HCT116 (cell line): ENCODE measurements at regions not wholly inside any gene's neighbourhood (a gene's known extent, or its start where the extent isn't known, plus 50 kb on each side); places are given as distances from the start of the nearest gene placed in this dataset.

Source experiments
- ATAC-seq: fragments of 200-7000 bp; cut with Tn5 transposase; 2 replicates; pipeline ENCODE4 v1.9.1; 2020; ENCODE audit warnings: mild to moderate bottlenecking, moderate library complexity
- BruUV-seq: library from RNA; stranded (reverse); fragments of 400-500 nt; replicated peaks from 2 replicates; lab custom pipeline; 2021; lab: Mats Ljungman, UMichigan
- CTCF ChIA-PET: fragments of 300-600 bp; sonication (Branson Sonifier 250); formaldehyde crosslinking; loops from one replicate; lab custom pipeline; 2021; ENCODE audit warnings: antibody characterized with exemption; lab: Charles Lee
- POLR2A ChIA-PET: fragments of 300-600, 350-600 bp; sonication (Branson Sonifier 250); formaldehyde crosslinking; loops from one replicate; lab custom pipeline; 2021; ENCODE audit warnings: antibody characterized with exemption; lab: Charles Lee
- RAD21 ChIA-PET, 2 experiments: fragments of 300-600 bp; sonication (Branson Sonifier 250); formaldehyde crosslinking; loops; one replicate each; lab custom pipeline; 2023; ENCODE audit warnings: low total read pairs in 2 of 2; ENCODE audit not compliant: uncharacterized antibody in 2 of 2, unreplicated experiment in 2 of 2, low non-redundant PET in 1 of 2; lab: Charles Lee
- DNase-seq: peaks from one replicate; pipeline ENCODE4 v3.0.0-alpha.2; 2010; ENCODE audit warnings: low read depth, low spot score
- H2AFZ ChIP-seq: fragments of 200-600 bp; shearing (Covaris generic), sonication (generic); 2 replicates; pipeline ENCODE4 v1.6.1; 2017; ENCODE audit warnings: low read depth, mixed run types, mixed read lengths, antibody characterized with exemption, low read length; ENCODE audit not compliant: poor library complexity, severe bottlenecking
- H3K27ac ChIP-seq: 2 replicates; pipeline ENCODE4 v1.5.1; 2012; ENCODE audit warnings: low read depth, low read length
- H3K27me3 ChIP-seq: fragments of 200-600 bp; sonication (generic); 2 replicates; pipeline ENCODE4 v1.6.1; 2016; ENCODE audit warnings: mixed run types, low read length, mixed read lengths; ENCODE audit not compliant: insufficient read depth
- H3K36me3 ChIP-seq, 2 experiments: fragments of 200-500 bp in 1 of 2; fragments of 200-600 bp in 1 of 2; sonication (Bioruptor generic) in 1 of 2; sonication (generic) in 1 of 2; 2 replicates each; pipeline versions ENCODE4 v1.5.1 to v1.6.1; 2014 to 2016; ENCODE audit warnings: low read length in 2 of 2, inconsistent platforms in 1 of 2, mixed read lengths in 1 of 2, mixed run types in 1 of 2; ENCODE audit not compliant: insufficient read depth in 2 of 2, control insufficient read depth in 1 of 2
- H3K4me1 ChIP-seq, 2 experiments: fragments of 200-600 bp in 1 of 2; sonication (generic) in 1 of 2; 2 replicates each; pipeline versions ENCODE4 v1.5.1 to v1.6.1; 2012 to 2017; ENCODE audit warnings: low read length in 2 of 2, inconsistent platforms in 1 of 2, mild to moderate bottlenecking in 1 of 2, mixed read lengths in 1 of 2, mixed run types in 1 of 2, moderate library complexity in 1 of 2; ENCODE audit not compliant: insufficient read depth in 2 of 2, control insufficient read depth in 1 of 2
- H3K4me2 ChIP-seq: fragments of 200-600 bp; sonication (generic); 2 replicates; pipeline ENCODE4 v1.6.1; 2017; ENCODE audit warnings: mixed run types, low read length, mixed read lengths
- H3K4me3 ChIP-seq, 2 experiments: fragments of 200-600 bp in 1 of 2; sonication (generic) in 1 of 2; replicated peaks in 1 of 2; 2 replicates each; pipeline ENCODE4 v1.5.1; 2011 to 2016; ENCODE audit warnings: low read length in 2 of 2, control low read depth in 1 of 2, low read depth in 1 of 2, mild to moderate bottlenecking in 1 of 2, mixed read lengths in 1 of 2, mixed run types in 1 of 2
- H3K79me2 ChIP-seq: fragments of 200-600 bp; sonication (generic); 2 replicates; pipeline ENCODE4 v1.6.1; 2017; ENCODE audit warnings: mild to moderate bottlenecking, mixed run types, low read length, moderate library complexity, mixed read lengths; ENCODE audit not compliant: insufficient read depth
- H3K9ac ChIP-seq: fragments of 200-600 bp; sonication (generic); 2 replicates; pipeline ENCODE4 v1.6.1; 2016; ENCODE audit warnings: low read length, mixed read lengths
- H3K9me2 ChIP-seq: fragments of 200-600 bp; sonication (generic), shearing (Covaris generic); 2 replicates; pipeline ENCODE4 v1.6.1; 2017; ENCODE audit warnings: mixed run types, mild to moderate bottlenecking, moderate library complexity; ENCODE audit not compliant: insufficient read depth
- H3K9me3 ChIP-seq, 2 experiments: fragments of 200-500 bp in 1 of 2; fragments of 200-600 bp in 1 of 2; sonication (Bioruptor generic) in 1 of 2; sonication (generic) in 1 of 2; 2 replicates each; pipeline ENCODE4 v1.6.1; 2014 to 2017; ENCODE audit warnings: low read length in 2 of 2, mixed read lengths in 2 of 2, inconsistent platforms in 1 of 2, low read depth in 1 of 2, mild to moderate bottlenecking in 1 of 2, mixed run types in 1 of 2, moderate library complexity in 1 of 2; ENCODE audit not compliant: control insufficient read depth in 1 of 2, insufficient read depth in 1 of 2
- H4K20me1 ChIP-seq: fragments of 200-600 bp; sonication (generic), shearing (Covaris generic); 2 replicates; pipeline ENCODE4 v1.6.1; 2017; ENCODE audit warnings: mixed run types, mild to moderate bottlenecking, moderate library complexity; ENCODE audit not compliant: insufficient read depth
- CBX3 ChIP-seq: IDR thresholded peaks from 2 replicates; pipeline ENCODE4 v1.6.1; 2012; ENCODE audit warnings: low read depth
- EGR1 ChIP-seq: IDR thresholded peaks from 2 replicates; pipeline ENCODE4 v1.6.1; 2012; ENCODE audit warnings: low read depth
- EZH2 ChIP-seq: fragments of 200-600 bp; sonication (generic); IDR thresholded peaks from 2 replicates; pipeline ENCODE4 v1.6.1; 2017; ENCODE audit warnings: antibody characterized with exemption, mixed run types
- FOSL1 ChIP-seq: IDR thresholded peaks from 2 replicates; pipeline ENCODE4 v1.6.1; 2012; ENCODE audit warnings: low read depth
- POLR2AphosphoS5 ChIP-seq: IDR thresholded peaks from 2 replicates; pipeline ENCODE4 v1.6.1; 2011; ENCODE audit warnings: mild to moderate bottlenecking, low read depth, low read length, moderate library complexity
- SP1 ChIP-seq: IDR thresholded peaks from 2 replicates; pipeline ENCODE4 v1.6.1; 2012; ENCODE audit warnings: low read depth
- TCF7L2 ChIP-seq: IDR thresholded peaks from 2 replicates; pipeline ENCODE4 v1.7.0; 2011; ENCODE audit warnings: borderline replicate concordance, inconsistent platforms; ENCODE audit not compliant: insufficient read depth, insufficient read length; ENCODE audit errors: extremely low read depth
- YY1 ChIP-seq: IDR thresholded peaks from 2 replicates; pipeline ENCODE4 v1.6.1; 2011; ENCODE audit warnings: low read length, low read depth, moderate library complexity, mild to moderate bottlenecking; ENCODE audit not compliant: insufficient replicate concordance; ENCODE audit errors: extremely low read depth
- ZFX ChIP-seq: fragments of 450-650 bp; IDR thresholded peaks from 2 replicates; pipeline ENCODE4 v1.6.1; 2017
- ZNF274 ChIP-seq: fragments of 200-500 bp; sonication (Bioruptor generic); IDR thresholded peaks from 2 replicates; pipeline ENCODE4 v1.6.1; 2014; ENCODE audit warnings: mild to moderate bottlenecking, low read depth, low read length, inconsistent platforms
- intact Hi-C: fragments of 100-400 bp; cut with micrococcal nuclease; formaldehyde crosslinking; loops from 2 replicates; pipeline ENCODE4 v1.10.0; 2022
- TF ChIP-seq, protein P1 (sequence below), 3 experiments: fragments of 200-600 bp in 1 of 3; sonication (generic) in 1 of 3; IDR thresholded peaks in 2 of 3; conservative IDR thresholded peaks in 1 of 3; 2 replicates each; pipeline ENCODE4 v1.5.1; 2012 to 2017; ENCODE audit warnings: low read depth in 2 of 3, low read length in 2 of 3, antibody characterized with exemption in 1 of 3, borderline replicate concordance in 1 of 3, control low read depth in 1 of 3, mild to moderate bottlenecking in 1 of 3, mixed read lengths in 1 of 3, mixed run types in 1 of 3, moderate library complexity in 1 of 3; ENCODE audit not compliant: insufficient read depth in 1 of 3
- TF ChIP-seq, protein P2 (sequence below): IDR thresholded peaks from 2 replicates; pipeline ENCODE4 v1.6.1; 2011; ENCODE audit warnings: mild to moderate bottlenecking, low read length, moderate library complexity; ENCODE audit not compliant: insufficient replicate concordance; ENCODE audit errors: extremely low read depth
- TF ChIP-seq, protein P3 (sequence below): IDR thresholded peaks from 2 replicates; pipeline ENCODE4 v1.6.1; 2012

DNA sequence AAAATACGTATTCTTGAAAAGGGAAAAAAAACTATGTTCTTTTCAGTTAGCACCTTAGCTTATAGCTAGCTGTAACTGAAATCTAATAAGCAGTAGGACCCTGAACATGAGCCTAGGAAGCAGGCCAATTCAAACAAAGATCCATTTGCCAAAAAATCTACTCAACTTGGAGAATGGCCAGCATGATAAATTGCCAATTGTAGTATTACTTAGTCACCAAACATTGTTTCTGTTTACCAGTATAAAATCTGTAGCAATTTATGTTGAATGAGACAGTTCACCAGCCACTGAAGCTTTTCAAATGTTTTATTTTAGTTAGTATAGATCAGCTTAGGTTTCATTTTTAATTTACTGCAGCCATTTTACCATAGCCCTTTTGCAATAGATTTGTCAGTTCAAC is 323.6 kb upstream of the DIPK2B start:
- Histone ChIP-seq H3K27me3 (no peaks in the 10 kb centered on the region), H2AFZ (no peak overlapping the region), H3K9me2 (no peaks in the 10 kb centered on the region), H3K27ac (no peak overlapping the region), H3K4me1 (peaks cover 0 to 6% of the 10 kb centered on the region in 2 experiments; a peak in 1 of 4 replicates), H3K4me3 (no peak overlapping the region), H3K36me3 (peaks cover 0 to 6% of the 10 kb centered on the region in 2 experiments; a peak in 1 of 4 replicates), H3K79me2 (no peaks in the 10 kb centered on the region), H3K9me3 (no peaks in the 10 kb centered on the region), H4K20me1 (no peaks in the 10 kb centered on the region), H3K9ac (no peak overlapping the region), H3K4me2 (no peak overlapping the region)
- BruUV-seq: no TSS peak
- RAD21 ChIA-PET: no interaction called here
- ATAC-seq (no peak), DNase-seq (no peak)
- intact Hi-C loops: no loop called here
- CTCF ChIA-PET: no interaction called here
- POLR2A ChIA-PET: no interaction called here
- TF ChIP-seq FOSL1 (no peak), YY1 (no peak), SP1 (no peak), CBX3 (0 out of 2 replicates have a peak, but pooled peaks have one; percentile 15), POLR2AphosphoS5 (no peak)
- TF ChIP-seq, protein P1, sequence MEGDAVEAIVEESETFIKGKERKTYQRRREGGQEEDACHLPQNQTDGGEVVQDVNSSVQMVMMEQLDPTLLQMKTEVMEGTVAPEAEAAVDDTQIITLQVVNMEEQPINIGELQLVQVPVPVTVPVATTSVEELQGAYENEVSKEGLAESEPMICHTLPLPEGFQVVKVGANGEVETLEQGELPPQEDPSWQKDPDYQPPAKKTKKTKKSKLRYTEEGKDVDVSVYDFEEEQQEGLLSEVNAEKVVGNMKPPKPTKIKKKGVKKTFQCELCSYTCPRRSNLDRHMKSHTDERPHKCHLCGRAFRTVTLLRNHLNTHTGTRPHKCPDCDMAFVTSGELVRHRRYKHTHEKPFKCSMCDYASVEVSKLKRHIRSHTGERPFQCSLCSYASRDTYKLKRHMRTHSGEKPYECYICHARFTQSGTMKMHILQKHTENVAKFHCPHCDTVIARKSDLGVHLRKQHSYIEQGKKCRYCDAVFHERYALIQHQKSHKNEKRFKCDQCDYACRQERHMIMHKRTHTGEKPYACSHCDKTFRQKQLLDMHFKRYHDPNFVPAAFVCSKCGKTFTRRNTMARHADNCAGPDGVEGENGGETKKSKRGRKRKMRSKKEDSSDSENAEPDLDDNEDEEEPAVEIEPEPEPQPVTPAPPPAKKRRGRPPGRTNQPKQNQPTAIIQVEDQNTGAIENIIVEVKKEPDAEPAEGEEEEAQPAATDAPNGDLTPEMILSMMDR (IDR thresholded peaks at IDR 0.05 in 2 of 3, conservative IDR thresholded peaks at IDR 0.05 in 1 of 3; ENCODE audit: borderline replicate concordance in 1 of 3, insufficient read depth in 1 of 3, low read depth in 2 of 3, low read length in 2 of 3): no peak

DNA sequence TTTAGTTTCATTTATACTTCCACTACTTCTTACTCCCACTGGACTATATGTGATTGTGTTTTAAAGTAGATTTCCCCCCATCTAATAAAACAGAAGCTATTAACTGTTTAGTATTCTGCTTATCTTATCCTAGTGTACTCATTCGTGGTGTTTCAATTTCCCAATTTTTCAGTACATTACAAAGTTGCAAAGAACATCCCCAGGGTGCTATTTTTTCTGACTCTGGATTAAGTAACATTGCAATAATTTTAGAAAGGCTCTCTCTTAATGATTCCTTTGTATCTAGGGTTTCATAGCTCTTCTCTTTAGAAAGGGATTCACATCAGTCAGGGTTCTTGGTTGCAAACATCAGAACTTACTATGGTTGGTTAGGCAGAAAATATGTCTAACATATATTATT is 317.9 kb upstream of the DIPK2B start:
- Histone ChIP-seq H3K9ac (peak overlapping the region; percentile 26; the same call in 1 of the 2 replicates), H3K27me3 (no peaks in the 10 kb centered on the region), H3K9me2 (no peaks in the 10 kb centered on the region), H2AFZ (no peak overlapping the region), H3K4me3 (no peak overlapping the region), H3K36me3 (no peaks in the 10 kb centered on the region; a peak in 1 of 4 replicates), H3K79me2 (no peaks in the 10 kb centered on the region), H4K20me1 (no peaks in the 10 kb centered on the region), H3K4me1 (peaks cover 26 to 49% of the 10 kb centered on the region in 2 experiments), H3K27ac (peak overlapping the region; percentile 91; the same call in 1 of the 2 replicates), H3K9me3 (no peaks in the 10 kb centered on the region), H3K4me2 (no peak overlapping the region)
- intact Hi-C loops: loop anchor here (5.0 kb wide), 1 partner anchor 239 kb away; no protein-coding TSS in a partner anchor
- DNase-seq (no peak), ATAC-seq (no peak)
- RAD21 ChIA-PET: no interaction called here
- TF ChIP-seq ZNF274: no peak
- no peak for TF ChIP-seq TCF7L2
- TF ChIP-seq, protein P2, sequence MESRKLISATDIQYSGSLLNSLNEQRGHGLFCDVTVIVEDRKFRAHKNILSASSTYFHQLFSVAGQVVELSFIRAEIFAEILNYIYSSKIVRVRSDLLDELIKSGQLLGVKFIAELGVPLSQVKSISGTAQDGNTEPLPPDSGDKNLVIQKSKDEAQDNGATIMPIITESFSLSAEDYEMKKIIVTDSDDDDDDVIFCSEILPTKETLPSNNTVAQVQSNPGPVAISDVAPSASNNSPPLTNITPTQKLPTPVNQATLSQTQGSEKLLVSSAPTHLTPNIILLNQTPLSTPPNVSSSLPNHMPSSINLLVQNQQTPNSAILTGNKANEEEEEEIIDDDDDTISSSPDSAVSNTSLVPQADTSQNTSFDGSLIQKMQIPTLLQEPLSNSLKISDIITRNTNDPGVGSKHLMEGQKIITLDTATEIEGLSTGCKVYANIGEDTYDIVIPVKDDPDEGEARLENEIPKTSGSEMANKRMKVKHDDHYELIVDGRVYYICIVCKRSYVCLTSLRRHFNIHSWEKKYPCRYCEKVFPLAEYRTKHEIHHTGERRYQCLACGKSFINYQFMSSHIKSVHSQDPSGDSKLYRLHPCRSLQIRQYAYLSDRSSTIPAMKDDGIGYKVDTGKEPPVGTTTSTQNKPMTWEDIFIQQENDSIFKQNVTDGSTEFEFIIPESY: no peak
- TF ChIP-seq EGR1: no peak
- TF ChIP-seq EZH2: no peak
- no peak for TF ChIP-seq CBX3
- TF ChIP-seq FOSL1: no peak
- TF ChIP-seq, protein P3, sequence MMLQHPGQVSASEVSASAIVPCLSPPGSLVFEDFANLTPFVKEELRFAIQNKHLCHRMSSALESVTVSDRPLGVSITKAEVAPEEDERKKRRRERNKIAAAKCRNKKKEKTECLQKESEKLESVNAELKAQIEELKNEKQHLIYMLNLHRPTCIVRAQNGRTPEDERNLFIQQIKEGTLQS: no peak
- no peak for TF ChIP-seq ZFX
- no TSS peak for BruUV-seq
- POLR2A ChIA-PET: no interaction called here
- CTCF ChIA-PET: interaction anchor here (1.4 kb wide), 1 partner anchor 857 kb away, joined by 3 read pairs; no protein-coding TSS in a partner anchor
